ENCODE measurements at regions not wholly inside any gene's neighbourhood (a gene's known extent, or its start where the extent isn't known, plus 50 kb on each side); places are given as distances from the start of the nearest gene placed in this dataset.

DNA sequence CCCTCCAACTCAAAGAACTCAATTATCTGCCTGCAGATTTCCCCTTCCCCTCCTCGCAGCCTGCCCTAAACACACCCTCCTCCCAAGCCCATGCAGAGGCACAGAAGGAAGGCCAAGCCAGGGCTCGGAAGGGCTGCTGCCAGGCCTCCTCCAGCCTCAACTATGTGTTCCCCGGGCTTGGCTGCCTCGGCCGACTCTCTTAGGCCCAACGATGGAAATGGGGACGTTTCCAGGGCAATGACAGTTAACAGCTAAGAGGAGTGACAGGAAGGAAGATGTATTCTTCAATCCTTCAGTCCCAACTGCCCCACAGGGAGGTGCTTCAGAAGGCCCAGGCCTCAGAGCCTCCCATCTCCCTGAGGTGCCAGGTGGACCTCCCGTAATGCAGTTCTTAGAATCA lies 104.0 kb upstream of the AKIP1 start:
- no peak for TF ChIP-seq CTCF (IDR thresholded peaks at IDR 0.05)

DNA sequence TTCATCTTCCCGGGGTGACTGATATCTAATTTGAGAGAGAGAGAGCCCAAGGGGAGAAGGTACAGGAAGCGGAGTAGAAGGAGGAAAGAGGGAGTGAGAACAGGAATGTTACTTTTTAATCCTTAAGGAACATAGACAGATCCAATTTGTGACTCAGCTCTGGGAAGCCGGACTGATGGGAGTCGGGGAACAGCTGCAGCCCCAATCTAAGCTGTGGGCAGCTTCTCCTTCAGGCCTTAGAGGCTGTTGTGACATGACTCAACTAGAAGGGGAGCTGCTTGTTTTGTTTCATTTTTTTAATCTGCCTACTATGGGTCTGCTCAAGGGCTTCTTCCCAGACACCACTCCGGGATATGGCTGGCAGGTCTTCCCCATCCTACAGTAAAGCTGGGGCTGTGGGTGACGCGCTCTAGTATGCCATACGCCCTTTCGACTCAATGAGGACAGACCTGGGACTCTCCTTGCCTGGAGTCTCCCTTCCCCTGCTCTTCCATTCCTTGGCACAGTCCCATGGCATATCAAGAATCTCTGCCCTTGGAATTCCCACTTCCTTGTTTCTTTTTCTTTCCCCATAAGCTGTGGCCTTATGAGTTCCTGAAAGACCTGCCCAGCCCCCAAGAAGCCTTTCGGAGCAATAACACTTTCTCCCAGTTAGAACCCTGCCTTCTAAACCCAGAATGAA lies 103.3 kb upstream of the AKIP1 start:
- no peak for DNase-seq (ENCODE audit: low spot score)
- no peak for TF ChIP-seq CTCF (IDR thresholded peaks at IDR 0.05)
- ATAC-seq (ENCODE audit: low FRiP score) = peak; percentile 72

More for the DNA sequence above, 104.0 kb upstream of the AKIP1 start:
- no peak for ATAC-seq (ENCODE audit: low FRiP score)
- DNase-seq (ENCODE audit: low spot score) = no peak

GRCh38 chr11:8808226-8808585 lies 102.8 kb upstream of the AKIP1 start:
- no peak for TF ChIP-seq CTCF (IDR thresholded peaks at IDR 0.05)
- DNase-seq (ENCODE audit: low spot score) (no peak), ATAC-seq (ENCODE audit: low FRiP score) (no peak)

GRCh38 chr11:8809241-8809938 lies 101.6 kb upstream of the AKIP1 start:
- DNase-seq (ENCODE audit: low spot score) = no peak
- no peak for TF ChIP-seq CTCF (IDR thresholded peaks at IDR 0.05)
- no peak for ATAC-seq (ENCODE audit: low FRiP score)

GRCh38 chr11:8809939-8810539 lies 101.0 kb upstream of the AKIP1 start:
- TF ChIP-seq CTCF (IDR thresholded peaks at IDR 0.05) = no peak
- peak; percentile 37 for ATAC-seq (ENCODE audit: low FRiP score)
- no peak for DNase-seq (ENCODE audit: low spot score)

- DNase-seq (ENCODE audit: low spot score) = no peak
These were observed 100.3 kb upstream of the AKIP1 start for GRCh38 chr11:8810540-8811301.

More at GRCh38 chr11:8810540-8811301, 100.3 kb upstream of the AKIP1 start:
- ATAC-seq (ENCODE audit: low FRiP score) = peak; percentile 75
- no peak for TF ChIP-seq CTCF (IDR thresholded peaks at IDR 0.05)

Data from omental fat pad (tissue), 3 donors.